Nephron (organoid): ENCODE measurements at regions not wholly inside any gene's neighbourhood (a gene's known extent, or its start where the extent isn't known, plus 50 kb on each side); places are given as distances from the start of the nearest gene placed in this dataset.
A peak's percentile ranks its signal among the peaks of the same experiment; 100 is the strongest.

Experiments
- H3K27ac Mint-ChIP-seq, 3 experiments: 2 replicates each; pipeline ENCODE4 v1.8.0; 2020; ENCODE audit warnings: mixed read lengths in 3 of 3, mild to moderate bottlenecking in 2 of 3, moderate library complexity in 1 of 3
- H3K27me3 Mint-ChIP-seq: 2 replicates; pipeline ENCODE4 v1.8.0; 2021; ENCODE audit warnings: low read depth, mild to moderate bottlenecking, moderate library complexity, mixed read lengths
- H3K36me3 Mint-ChIP-seq: 2 replicates; pipeline ENCODE4 v1.8.0; 2020; ENCODE audit warnings: low read depth, mixed read lengths
- H3K4me1 Mint-ChIP-seq: 2 replicates; pipeline ENCODE4 v1.8.0; 2020; ENCODE audit warnings: mixed read lengths
- H3K4me3 Mint-ChIP-seq, 3 experiments: 2 replicates each; pipeline ENCODE4 v1.8.0; 2020; ENCODE audit warnings: mild to moderate bottlenecking in 3 of 3, mixed read lengths in 3 of 3, moderate library complexity in 2 of 3
- H3K9me3 Mint-ChIP-seq: 2 replicates; pipeline ENCODE4 v1.8.0; 2020; ENCODE audit warnings: mixed read lengths
- CTCF ChIP-seq, 3 experiments: fragments of 200-600 bp; sonication (generic); IDR thresholded peaks; one replicate each; pipeline ENCODE4 v1.5.0; 2021; ENCODE audit warnings: antibody characterized with exemption in 3 of 3; ENCODE audit not compliant: unreplicated experiment in 3 of 3

GRCh38 chr10:108443636-108444035 lies 1279.1 kb upstream of the SORCS1 start:
- H3K4me3 Mint-ChIP-seq, result no peak overlapping the region
- H3K27ac Mint-ChIP-seq, result no peak overlapping the region
- H3K36me3 Mint-ChIP-seq, result no peaks in the 10 kb centered on the region
- H3K4me1 Mint-ChIP-seq, result no peaks in the 10 kb centered on the region
- peaks cover 3% of the 10 kb centered on the region for H3K9me3 Mint-ChIP-seq
- no peaks in the 10 kb centered on the region for H3K27me3 Mint-ChIP-seq
- no peak for TF ChIP-seq CTCF (IDR thresholded peaks at IDR 0.05; ENCODE audit: unreplicated experiment in 3 of 3)

DNA sequence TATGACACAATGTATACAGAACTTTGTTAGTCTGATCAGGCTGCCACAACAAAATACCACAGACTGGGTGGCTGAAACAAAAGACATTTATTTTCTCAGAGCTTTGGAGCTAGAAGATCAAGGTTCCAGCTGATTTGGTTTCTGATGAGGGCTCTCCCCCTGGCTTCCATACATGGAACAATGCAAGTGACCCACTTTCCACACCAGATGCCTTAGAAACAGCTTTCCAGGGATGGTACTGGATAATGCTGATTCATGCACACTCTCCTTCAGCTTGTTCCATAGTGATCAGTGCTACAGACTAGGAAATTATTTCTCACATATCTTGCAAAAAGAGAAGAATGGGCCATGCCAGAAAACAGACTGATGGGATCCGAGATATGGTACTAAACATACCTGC lies 1274.9 kb upstream of the SORCS1 start:
- H3K27me3 Mint-ChIP-seq, result no peaks in the 10 kb centered on the region
- H3K4me3 Mint-ChIP-seq, result no peak overlapping the region
- peaks cover 3% of the 10 kb centered on the region for H3K9me3 Mint-ChIP-seq
- no peak for TF ChIP-seq CTCF (IDR thresholded peaks at IDR 0.05; ENCODE audit: unreplicated experiment in 3 of 3)
- H3K36me3 Mint-ChIP-seq, result no peaks in the 10 kb centered on the region
- H3K4me1 Mint-ChIP-seq, result no peaks in the 10 kb centered on the region
- no peak overlapping the region for H3K27ac Mint-ChIP-seq

DNA sequence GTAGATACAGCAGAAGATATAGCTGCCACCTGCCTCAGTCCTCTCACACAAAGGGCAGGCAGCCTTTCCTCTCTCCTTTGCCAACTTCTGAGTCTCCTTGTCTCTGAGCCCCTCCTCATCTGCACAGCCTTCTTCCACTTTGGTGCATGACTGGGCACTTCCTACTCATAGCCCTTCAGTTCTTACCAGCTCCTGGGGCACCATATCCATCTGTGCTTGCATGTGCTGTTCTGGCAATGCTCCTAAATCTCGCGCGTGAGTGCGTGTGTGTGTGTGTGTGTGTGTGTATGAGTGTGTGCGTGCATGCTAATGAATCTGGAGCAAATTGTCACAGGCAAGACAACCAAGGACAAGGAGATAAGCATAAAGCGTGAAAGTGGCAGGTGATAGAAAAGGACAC lies 1271.6 kb upstream of the SORCS1 start:
- no peaks in the 10 kb centered on the region for H3K27me3 Mint-ChIP-seq
- H3K4me3 Mint-ChIP-seq, result no peak overlapping the region
- H3K27ac Mint-ChIP-seq, result no peak overlapping the region
- TF ChIP-seq CTCF (IDR thresholded peaks at IDR 0.05; ENCODE audit: unreplicated experiment in 3 of 3), result no peak
- H3K4me1 Mint-ChIP-seq, result no peaks in the 10 kb centered on the region
- H3K36me3 Mint-ChIP-seq, result no peaks in the 10 kb centered on the region
- no peaks in the 10 kb centered on the region for H3K9me3 Mint-ChIP-seq

DNA sequence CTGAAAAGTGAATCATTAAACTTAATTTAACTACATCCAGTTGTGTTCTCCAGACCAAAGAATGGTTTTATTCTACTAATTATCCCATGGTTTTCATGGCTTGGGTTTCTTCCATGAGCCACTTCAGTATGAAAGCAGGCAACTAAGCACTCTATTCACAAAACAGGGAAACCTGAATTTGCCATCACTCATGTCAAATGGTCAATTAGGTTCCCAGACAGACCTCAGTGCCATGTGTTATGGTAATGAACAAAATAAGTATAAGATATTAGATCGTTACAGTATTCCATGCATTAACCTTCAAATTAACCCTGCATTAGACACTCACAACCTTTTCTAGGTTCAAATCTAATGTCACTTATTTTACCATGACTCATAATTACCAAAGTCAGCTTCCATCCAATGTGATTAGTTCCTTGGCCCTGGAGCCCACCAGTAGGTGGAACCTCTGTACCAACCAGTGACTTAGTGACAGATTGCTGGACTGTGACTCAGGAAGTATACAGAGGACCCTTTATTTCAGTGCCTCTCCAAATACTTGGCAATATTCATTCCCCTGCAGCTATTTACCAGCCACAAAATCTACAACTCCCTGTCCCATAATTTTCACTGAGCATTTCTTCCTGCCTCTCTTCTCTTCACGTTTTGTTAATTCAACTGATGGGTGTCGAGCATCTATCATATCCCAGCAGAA lies 1270.2 kb upstream of the SORCS1 start:
- Mint-ChIP-seq H3K27ac (no peak overlapping the region), H3K36me3 (no peaks in the 10 kb centered on the region), H3K4me1 (no peaks in the 10 kb centered on the region), H3K9me3 (no peaks in the 10 kb centered on the region), H3K27me3 (no peaks in the 10 kb centered on the region), H3K4me3 (no peak overlapping the region)
- TF ChIP-seq CTCF (IDR thresholded peaks at IDR 0.05; ENCODE audit: unreplicated experiment in 3 of 3), result peak in 1 of 3 experiments; percentile 10

DNA sequence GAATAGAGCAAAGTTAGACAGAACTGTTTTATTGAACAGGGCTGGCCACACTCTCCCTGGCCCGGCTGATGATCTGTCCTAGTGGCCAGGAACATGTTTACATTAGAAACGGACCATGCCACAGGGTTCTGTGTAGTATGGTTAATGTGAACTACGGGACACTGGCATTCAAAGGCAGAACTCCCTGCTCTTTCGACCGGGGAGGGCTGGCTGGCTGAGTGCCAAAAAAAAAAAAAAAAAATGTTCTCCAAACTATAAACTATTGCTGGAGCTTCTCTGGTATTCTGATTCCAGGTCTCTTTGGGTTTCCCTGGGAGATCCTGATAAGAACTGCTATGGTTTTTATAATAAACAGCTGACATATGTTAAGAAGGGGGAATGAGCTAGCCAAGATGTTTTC lies 1262.6 kb upstream of the SORCS1 start:
- TF ChIP-seq CTCF (IDR thresholded peaks at IDR 0.05; ENCODE audit: unreplicated experiment in 3 of 3), result no peak
- H3K27ac Mint-ChIP-seq, result peak overlapping the region in 2 of 3 experiments; percentile 12 to 46
- peaks cover 21% of the 10 kb centered on the region for H3K4me1 Mint-ChIP-seq
- no peaks in the 10 kb centered on the region for H3K36me3 Mint-ChIP-seq
- H3K4me3 Mint-ChIP-seq, result no peak overlapping the region
- H3K27me3 Mint-ChIP-seq, result no peaks in the 10 kb centered on the region
- no peaks in the 10 kb centered on the region for H3K9me3 Mint-ChIP-seq

DNA sequence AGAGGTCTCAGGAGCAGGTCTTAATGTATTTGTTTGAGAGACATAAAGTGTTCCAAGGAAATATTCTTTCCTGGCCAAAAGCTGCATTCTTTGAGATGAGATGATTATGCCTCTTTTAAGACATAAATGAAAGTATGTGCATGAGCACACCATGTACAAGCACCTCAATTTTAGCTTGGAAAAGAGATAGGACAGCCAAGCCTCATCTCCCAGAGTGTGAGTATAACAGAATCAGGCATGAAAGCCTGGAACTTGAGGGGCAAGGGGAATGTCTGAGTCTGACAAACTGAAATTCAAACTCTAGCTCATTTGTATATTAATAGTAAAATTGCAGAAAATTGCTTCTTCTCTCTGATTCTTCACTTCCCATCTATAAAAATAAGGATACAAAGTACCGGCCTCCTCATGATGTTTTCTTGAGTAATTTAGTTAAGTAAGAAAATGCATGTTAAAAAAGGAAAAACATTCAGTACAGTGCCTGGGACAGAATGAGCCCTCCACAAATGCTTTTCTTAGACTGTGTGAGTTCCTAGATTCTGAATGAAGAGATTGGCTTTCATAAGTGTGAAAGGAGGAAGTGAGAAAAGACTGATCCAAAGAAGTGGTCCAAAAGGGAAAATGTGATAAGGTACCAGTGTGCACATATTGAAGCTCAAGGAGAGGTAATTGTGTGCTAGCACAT lies 1260.9 kb upstream of the SORCS1 start:
- H3K4me3 Mint-ChIP-seq, result no peak overlapping the region

More for the DNA sequence above, 1260.9 kb upstream of the SORCS1 start:
- Mint-ChIP-seq H3K4me1 (peaks cover 21% of the 10 kb centered on the region), H3K27ac (no peak overlapping the region), H3K27me3 (no peaks in the 10 kb centered on the region), H3K9me3 (no peaks in the 10 kb centered on the region), H3K36me3 (no peaks in the 10 kb centered on the region)
- no peak for TF ChIP-seq CTCF (IDR thresholded peaks at IDR 0.05; ENCODE audit: unreplicated experiment in 3 of 3)
